ENCODE measurements at regions not wholly inside any gene's neighbourhood (a gene's known extent, or its start where the extent isn't known, plus 50 kb on each side); places are given as distances from the start of the nearest gene placed in this dataset.

DNA sequence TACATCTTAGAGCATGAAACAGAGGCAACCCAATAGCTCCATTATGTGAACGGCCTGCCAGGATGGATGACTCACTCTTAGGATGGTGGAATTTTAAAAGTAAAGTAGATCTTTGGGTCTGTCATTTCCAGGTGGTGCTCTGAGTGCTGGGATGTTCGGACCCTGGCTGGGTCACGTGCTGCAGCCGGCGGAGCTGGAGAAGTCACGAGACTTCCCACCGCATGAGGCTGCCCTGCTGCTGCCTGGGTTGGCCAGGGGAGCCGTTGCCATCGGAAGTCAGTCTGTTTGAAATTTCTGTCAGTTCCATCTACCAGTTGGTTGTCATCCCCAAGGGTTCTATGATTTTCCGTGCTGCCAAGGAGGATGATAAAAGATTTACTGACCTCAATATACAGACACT lies 93.3 kb upstream of the ALKAL2 start:
- no peaks in the 10 kb centered on the region for H3K36me3 ChIP-seq (ENCODE audit: insufficient read depth in 1 of 2, low read depth in 1 of 2)
- H3K4me1 ChIP-seq = no peaks in the 10 kb centered on the region
- peaks cover 0 to 4% (median 0%) of the 10 kb centered on the region in 3 donors for H3K27me3 ChIP-seq (ENCODE audit: insufficient read depth in 3 of 3, low read length in 2 of 3)
- no peak overlapping the region for H3K27ac ChIP-seq
- no peaks in the 10 kb centered on the region for H3K9me3 ChIP-seq
- no peak for DNase-seq
- WGBS, 3 donors = 81 to 86% (median 86%) methylated on average over 10 of the region's 10 CpGs
- TF ChIP-seq, protein P1, sequence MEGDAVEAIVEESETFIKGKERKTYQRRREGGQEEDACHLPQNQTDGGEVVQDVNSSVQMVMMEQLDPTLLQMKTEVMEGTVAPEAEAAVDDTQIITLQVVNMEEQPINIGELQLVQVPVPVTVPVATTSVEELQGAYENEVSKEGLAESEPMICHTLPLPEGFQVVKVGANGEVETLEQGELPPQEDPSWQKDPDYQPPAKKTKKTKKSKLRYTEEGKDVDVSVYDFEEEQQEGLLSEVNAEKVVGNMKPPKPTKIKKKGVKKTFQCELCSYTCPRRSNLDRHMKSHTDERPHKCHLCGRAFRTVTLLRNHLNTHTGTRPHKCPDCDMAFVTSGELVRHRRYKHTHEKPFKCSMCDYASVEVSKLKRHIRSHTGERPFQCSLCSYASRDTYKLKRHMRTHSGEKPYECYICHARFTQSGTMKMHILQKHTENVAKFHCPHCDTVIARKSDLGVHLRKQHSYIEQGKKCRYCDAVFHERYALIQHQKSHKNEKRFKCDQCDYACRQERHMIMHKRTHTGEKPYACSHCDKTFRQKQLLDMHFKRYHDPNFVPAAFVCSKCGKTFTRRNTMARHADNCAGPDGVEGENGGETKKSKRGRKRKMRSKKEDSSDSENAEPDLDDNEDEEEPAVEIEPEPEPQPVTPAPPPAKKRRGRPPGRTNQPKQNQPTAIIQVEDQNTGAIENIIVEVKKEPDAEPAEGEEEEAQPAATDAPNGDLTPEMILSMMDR (IDR thresholded peaks at IDR 0.05) = no peak
- H3K4me3 ChIP-seq = no peak overlapping the region
- no peak for ATAC-seq
- intact Hi-C loops (cut with DNase I) = no loop called here

GRCh38 chr2:380772-381171 lies 92.9 kb upstream of the ALKAL2 start:
- no peak overlapping the region for H3K27ac ChIP-seq
- no peak for DNase-seq
- no peak for ATAC-seq
- TF ChIP-seq, protein P1 (IDR thresholded peaks at IDR 0.05) = no peak
- H3K36me3 ChIP-seq (ENCODE audit: insufficient read depth in 1 of 2, low read depth in 1 of 2) = no peaks in the 10 kb centered on the region
- no peaks in the 10 kb centered on the region for H3K9me3 ChIP-seq
- WGBS, 3 donors = 90 to 93% (median 92%) methylated on average over 7 of the region's 7 CpGs
- H3K27me3 ChIP-seq (ENCODE audit: insufficient read depth in 3 of 3, low read length in 2 of 3) = peaks cover 0 to 4% (median 0%) of the 10 kb centered on the region in 3 donors
- no peaks in the 10 kb centered on the region for H3K4me1 ChIP-seq
- intact Hi-C loops (cut with DNase I) = no loop called here
- H3K4me3 ChIP-seq = no peak overlapping the region

DNA sequence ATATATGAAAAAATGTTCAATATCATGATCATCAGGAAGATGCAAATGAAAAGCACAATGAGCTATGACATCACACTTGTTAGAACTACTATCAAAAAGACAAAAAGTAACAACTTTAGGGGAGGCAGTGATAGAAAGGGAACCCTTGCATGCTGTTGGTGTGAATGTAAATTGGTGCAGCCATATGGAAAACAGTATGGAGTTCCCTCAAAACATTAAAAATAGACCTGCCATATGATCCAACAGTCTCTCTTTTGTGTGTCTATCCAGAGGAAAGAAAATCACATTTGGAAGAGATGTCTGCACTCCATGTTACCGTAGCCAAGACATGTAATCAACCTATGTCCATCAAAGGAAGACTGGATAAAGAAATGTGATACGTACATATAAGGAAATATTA lies 92.3 kb upstream of the ALKAL2 start:
- Histone ChIP-seq H3K27ac (no peak overlapping the region), H3K4me1 (no peaks in the 10 kb centered on the region), H3K27me3 (ENCODE audit: insufficient read depth in 3 of 3, low read length in 2 of 3) (peaks cover 0 to 4% (median 0%) of the 10 kb centered on the region in 3 donors), H3K4me3 (no peak overlapping the region), H3K36me3 (ENCODE audit: insufficient read depth in 1 of 2, low read depth in 1 of 2) (no peaks in the 10 kb centered on the region), H3K9me3 (no peaks in the 10 kb centered on the region)
- no peak for DNase-seq
- intact Hi-C loops (cut with DNase I) = no loop called here
- ATAC-seq = no peak
- 93 to 98% (median 94%) methylated on average over 2 of the region's 2 CpGs for WGBS, 3 donors
- TF ChIP-seq, protein P1 (IDR thresholded peaks at IDR 0.05) = no peak

DNA sequence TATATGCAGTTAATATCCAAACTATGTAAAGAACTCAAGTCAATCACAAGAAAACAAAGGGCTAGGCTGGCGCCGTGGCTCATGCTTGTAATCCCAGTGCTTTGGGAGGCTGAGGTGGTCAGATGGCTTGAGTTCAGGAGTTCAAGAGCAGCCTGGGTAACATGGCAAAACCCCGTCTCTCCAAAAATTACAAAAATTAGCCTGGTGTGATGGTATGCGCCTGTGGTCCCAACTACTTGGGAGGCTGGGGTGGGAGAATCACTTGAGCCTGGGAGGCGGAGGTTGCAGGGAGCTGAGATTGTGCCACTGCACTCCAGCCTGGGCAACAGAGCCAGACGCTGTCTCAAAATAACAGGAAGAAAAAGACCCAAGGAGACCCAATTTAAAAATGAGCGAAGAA lies 91.9 kb upstream of the ALKAL2 start:
- Histone ChIP-seq H3K36me3 (ENCODE audit: insufficient read depth in 1 of 2, low read depth in 1 of 2) (no peaks in the 10 kb centered on the region), H3K9me3 (no peaks in the 10 kb centered on the region), H3K27me3 (ENCODE audit: insufficient read depth in 3 of 3, low read length in 2 of 3) (peaks cover 0 to 4% (median 0%) of the 10 kb centered on the region in 3 donors), H3K4me3 (no peak overlapping the region), H3K4me1 (no peaks in the 10 kb centered on the region), H3K27ac (no peak overlapping the region)
- TF ChIP-seq, protein P1 (IDR thresholded peaks at IDR 0.05) = no peak
- intact Hi-C loops (cut with DNase I) = no loop called here
- DNase-seq (no peak), ATAC-seq (no peak)
- 92 to 96% (median 92%) methylated on average over 7 of the region's 7 CpGs for WGBS, 3 donors

DNA sequence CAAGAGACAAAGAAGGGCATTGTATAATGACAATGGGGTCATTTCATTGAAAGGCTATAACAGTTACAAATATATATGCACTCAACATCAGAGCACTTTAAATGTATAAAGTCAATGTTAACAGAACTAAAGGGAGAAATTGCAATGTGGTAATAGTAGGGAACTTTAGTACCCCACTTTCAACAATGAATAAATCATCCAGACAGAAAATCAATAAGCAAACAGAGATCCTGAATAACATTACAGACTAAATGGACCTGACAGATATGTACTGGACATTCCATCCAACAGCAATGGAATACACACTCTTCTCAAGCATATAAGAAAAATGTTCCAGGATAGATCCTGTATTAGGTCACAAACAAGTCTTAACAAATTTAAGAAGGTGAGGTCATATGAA lies 90.5 kb upstream of the ALKAL2 start:
- no peak for ATAC-seq
- intact Hi-C loops (cut with DNase I) = no loop called here

More for the DNA sequence above, 90.5 kb upstream of the ALKAL2 start:
- Histone ChIP-seq H3K4me3 (no peak overlapping the region), H3K9me3 (no peaks in the 10 kb centered on the region), H3K4me1 (no peaks in the 10 kb centered on the region), H3K36me3 (ENCODE audit: insufficient read depth in 1 of 2, low read depth in 1 of 2) (no peaks in the 10 kb centered on the region), H3K27ac (no peak overlapping the region), H3K27me3 (ENCODE audit: insufficient read depth in 3 of 3, low read length in 2 of 3) (no peaks in the 10 kb centered on the region)
- TF ChIP-seq, protein P1 (IDR thresholded peaks at IDR 0.05) = no peak
- DNase-seq = no peak
